T-helper 1 cell treated with Interleukin-12 subunit alpha and Interleukin-12 subunit beta and Interleukin-4 antibody, amounts not matched to agents 30 μg/mL and 1 μg/mL, for 36 hours (primary cell): ENCODE measurements at regions not wholly inside any gene's neighbourhood (a gene's known extent, or its start where the extent isn't known, plus 50 kb on each side); places are given as distances from the start of the nearest gene placed in this dataset.

Experiments used
- H3K27ac Mint-ChIP-seq: one replicate; pipeline ENCODE4 v1.8.0; 2021; ENCODE audit warnings: mild to moderate bottlenecking, mixed read lengths
- H3K27me3 Mint-ChIP-seq: one replicate; pipeline ENCODE4 v1.8.0; 2021; ENCODE audit warnings: low read depth, mixed read lengths
- H3K36me3 Mint-ChIP-seq: one replicate; pipeline ENCODE4 v1.8.0; 2021; ENCODE audit warnings: low read depth, mixed read lengths
- H3K4me1 Mint-ChIP-seq: one replicate; pipeline ENCODE4 v1.8.0; 2021; ENCODE audit warnings: low read depth, mixed read lengths
- H3K4me3 Mint-ChIP-seq: one replicate; pipeline ENCODE4 v1.8.0; 2021; ENCODE audit warnings: mild to moderate bottlenecking, moderate library complexity, mixed read lengths
- H3K9me3 Mint-ChIP-seq: one replicate; pipeline ENCODE4 v1.8.0; 2021; ENCODE audit warnings: mixed read lengths

DNA sequence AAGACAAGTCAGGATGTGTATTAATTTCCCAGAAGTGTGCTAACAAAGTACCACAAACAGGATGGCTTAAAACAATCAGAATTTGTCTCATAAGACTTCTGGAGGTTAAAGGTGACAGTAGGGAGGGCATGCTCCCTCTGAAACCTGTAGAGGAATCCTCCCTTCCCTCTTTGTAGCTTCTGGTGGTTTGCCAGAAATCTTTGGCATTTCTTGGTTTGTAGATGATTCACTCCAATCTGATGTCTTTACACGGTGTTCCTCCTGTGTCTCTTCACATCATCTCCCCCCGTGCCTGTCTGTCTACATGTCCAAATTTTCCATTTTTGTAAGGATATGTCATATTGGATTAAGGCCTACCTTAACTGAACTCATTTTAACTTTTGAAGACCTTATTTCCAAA, 471.5 kb downstream of the ZNF608 start:
- no peaks in the 10 kb centered on the region for H3K36me3 Mint-ChIP-seq
- H3K4me3 Mint-ChIP-seq = no peak overlapping the region
- H3K27ac Mint-ChIP-seq = no peak overlapping the region

DNA sequence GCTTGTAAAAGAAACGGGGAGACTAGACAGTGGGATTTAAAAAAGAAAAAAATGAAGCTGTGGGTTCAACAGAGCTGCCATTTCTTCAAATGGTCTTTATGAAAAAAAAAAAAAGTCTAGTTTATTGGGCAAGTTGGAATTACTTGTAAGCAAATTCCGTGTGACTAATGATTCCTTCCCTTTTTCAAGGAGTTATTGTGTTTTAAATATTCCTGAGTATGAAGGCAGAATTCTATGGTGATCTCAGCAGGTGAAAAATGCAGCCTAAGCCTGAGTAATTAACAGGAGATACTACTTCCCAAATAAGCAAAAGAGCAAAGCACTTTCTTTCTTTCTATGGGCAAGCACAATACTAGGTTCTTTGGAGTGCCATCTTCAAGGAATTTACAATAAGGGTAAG, 481.9 kb downstream of the ZNF608 start:
- no peaks in the 10 kb centered on the region for H3K9me3 Mint-ChIP-seq
- no peaks in the 10 kb centered on the region for H3K36me3 Mint-ChIP-seq
- no peaks in the 10 kb centered on the region for H3K27me3 Mint-ChIP-seq
- no peak overlapping the region for H3K4me3 Mint-ChIP-seq
- no peak overlapping the region for H3K27ac Mint-ChIP-seq
- no peaks in the 10 kb centered on the region for H3K4me1 Mint-ChIP-seq

More for the DNA sequence above, 471.5 kb downstream of the ZNF608 start:
- no peaks in the 10 kb centered on the region for H3K4me1 Mint-ChIP-seq
- H3K27me3 Mint-ChIP-seq = no peaks in the 10 kb centered on the region
- no peaks in the 10 kb centered on the region for H3K9me3 Mint-ChIP-seq

DNA sequence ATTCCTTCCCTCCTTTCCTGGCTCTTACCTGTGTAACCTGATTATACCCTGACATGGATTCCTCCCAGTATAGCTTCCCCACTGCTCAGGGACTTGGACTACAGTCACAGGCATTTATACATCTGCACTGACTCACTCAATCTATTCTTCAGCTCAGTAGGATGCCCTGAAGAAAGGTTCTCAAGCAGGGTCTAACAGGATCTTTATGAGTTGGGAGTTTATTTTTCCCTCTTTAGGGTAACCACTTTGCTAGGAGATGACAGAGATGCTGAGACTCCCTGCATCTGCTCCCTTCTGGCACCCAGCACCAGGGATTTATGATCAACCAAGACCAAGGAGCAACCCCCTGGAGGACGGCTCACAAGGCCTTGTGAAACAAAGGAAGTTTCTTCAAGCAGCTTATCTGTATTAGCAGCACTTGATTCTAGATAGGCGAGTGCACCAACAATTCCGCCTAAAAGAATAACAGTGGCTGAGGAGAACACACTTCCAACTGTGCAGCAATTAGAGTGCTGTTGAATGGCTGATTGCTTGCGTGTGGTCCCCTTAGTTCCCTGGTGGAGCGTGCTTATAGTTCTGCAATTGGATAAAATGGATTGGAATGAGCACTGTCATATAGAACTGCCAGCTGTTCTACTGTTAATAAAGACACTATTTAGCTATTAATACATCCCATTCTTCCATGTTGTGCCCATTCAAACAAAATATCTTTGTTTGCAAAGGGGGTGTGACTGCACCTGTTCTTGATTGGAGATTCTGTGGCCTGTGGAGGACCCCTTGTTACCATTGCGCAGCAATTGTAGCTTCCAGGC, 482.6 kb downstream of the ZNF608 start:
- no peaks in the 10 kb centered on the region for H3K9me3 Mint-ChIP-seq

DNA sequence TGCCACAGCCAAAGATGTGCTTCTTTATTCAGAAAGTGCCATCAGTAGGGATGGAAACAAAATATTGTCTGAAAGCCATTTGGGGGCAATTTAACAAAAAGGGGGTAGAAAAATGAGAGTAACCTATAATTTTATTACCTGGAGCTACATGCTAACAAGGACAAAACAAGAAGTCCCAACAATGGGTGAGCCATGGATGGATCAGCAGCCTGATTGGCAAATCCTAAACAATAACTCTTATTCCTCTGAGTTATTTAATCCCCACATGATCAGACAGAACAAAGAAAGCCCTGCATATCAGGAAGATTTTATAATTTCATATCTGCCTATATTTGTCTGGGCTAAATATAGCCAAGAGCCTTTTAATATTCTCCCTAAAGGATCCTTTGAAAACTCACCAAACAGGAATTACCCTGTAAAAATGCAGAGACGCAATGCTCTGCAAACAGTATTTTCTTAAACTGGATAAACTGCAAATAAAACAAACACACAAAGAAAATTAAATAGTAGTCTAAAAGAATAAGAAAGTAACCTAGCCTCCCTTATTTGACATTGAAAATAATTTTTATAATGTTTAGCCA, 483.4 kb downstream of the ZNF608 start:
- Mint-ChIP-seq H3K27me3 (no peaks in the 10 kb centered on the region), H3K9me3 (no peaks in the 10 kb centered on the region), H3K27ac (no peak overlapping the region), H3K4me1 (no peaks in the 10 kb centered on the region), H3K36me3 (no peaks in the 10 kb centered on the region), H3K4me3 (no peak overlapping the region)

More for the DNA sequence above, 482.6 kb downstream of the ZNF608 start:
- Mint-ChIP-seq H3K4me3 (no peak overlapping the region), H3K27me3 (no peaks in the 10 kb centered on the region), H3K4me1 (no peaks in the 10 kb centered on the region), H3K27ac (no peak overlapping the region), H3K36me3 (no peaks in the 10 kb centered on the region)

DNA sequence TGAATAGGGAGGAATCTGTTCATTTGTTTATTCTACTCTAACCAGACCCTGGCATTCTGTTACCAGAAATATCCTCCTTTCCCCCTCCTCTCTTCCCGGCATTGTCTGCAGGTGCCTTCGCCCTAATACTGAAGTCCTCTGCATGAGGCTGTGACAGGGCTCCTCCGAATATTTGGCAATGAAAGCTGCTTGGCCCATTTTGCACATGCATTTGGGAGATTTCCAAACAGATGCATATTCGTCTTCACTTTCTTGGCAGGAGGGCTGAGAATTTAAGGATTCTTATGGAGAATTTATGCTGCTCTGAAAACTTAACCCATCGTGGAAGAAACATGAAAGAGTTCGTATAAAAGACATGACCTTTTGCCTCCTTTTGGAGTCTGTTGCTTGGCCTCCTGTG, 484.0 kb downstream of the ZNF608 start:
- H3K36me3 Mint-ChIP-seq = no peaks in the 10 kb centered on the region
- H3K27ac Mint-ChIP-seq = no peak overlapping the region
- no peaks in the 10 kb centered on the region for H3K9me3 Mint-ChIP-seq
- no peak overlapping the region for H3K4me3 Mint-ChIP-seq
- no peaks in the 10 kb centered on the region for H3K4me1 Mint-ChIP-seq
- H3K27me3 Mint-ChIP-seq = no peaks in the 10 kb centered on the region

DNA sequence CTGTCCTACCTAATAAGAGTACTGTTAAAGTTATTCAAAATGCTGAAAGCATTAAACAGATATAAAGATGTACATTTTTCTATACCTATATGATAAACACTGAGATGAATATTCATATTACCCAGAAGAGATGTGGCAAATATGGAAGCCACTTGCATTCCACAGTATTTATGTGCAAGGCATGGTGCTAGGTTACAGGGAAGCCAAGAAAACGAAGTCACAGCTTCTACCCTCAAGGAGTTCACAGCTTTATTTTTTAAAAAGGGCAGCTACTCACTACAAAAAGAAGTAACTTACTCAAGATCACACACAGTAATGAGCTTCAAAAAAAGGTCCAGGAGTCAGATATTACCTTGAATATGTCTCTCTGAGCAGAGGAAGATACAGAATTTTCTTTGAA, 484.6 kb downstream of the ZNF608 start:
- H3K27me3 Mint-ChIP-seq = no peaks in the 10 kb centered on the region
- no peak overlapping the region for H3K4me3 Mint-ChIP-seq
- H3K27ac Mint-ChIP-seq = no peak overlapping the region
- no peaks in the 10 kb centered on the region for H3K4me1 Mint-ChIP-seq
- no peaks in the 10 kb centered on the region for H3K36me3 Mint-ChIP-seq
- H3K9me3 Mint-ChIP-seq = no peaks in the 10 kb centered on the region

DNA sequence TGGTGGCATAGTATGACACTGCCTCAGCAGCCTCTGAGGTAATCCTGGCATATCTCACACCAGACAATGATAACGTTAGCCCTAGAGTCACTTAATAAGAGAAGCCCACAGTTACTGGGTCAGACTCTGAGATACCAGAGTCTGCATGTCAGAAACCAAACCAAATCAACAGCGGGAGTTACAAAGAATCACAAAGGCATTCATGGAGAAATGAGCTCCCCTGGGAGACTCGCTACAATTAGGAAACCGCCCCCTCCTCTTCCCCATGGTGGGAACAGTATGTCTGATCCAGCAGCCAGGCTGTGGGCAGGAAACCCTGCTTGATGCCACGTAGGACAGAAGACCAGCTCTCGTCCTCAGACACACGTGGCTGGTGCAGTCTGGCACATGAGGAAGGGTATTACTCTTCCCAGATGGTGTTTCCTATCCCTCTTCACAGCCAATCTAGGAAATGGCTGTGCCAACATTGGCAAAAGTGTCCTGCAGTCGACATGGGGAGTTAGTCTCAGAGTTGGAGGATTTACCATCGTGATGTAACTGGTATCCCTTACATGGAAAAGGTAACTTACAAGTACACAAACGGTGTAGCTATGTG, 485.4 kb downstream of the ZNF608 start:
- Mint-ChIP-seq H3K36me3 (no peaks in the 10 kb centered on the region), H3K4me1 (no peaks in the 10 kb centered on the region), H3K27ac (no peak overlapping the region), H3K27me3 (no peaks in the 10 kb centered on the region), H3K9me3 (no peaks in the 10 kb centered on the region), H3K4me3 (no peak overlapping the region)

DNA sequence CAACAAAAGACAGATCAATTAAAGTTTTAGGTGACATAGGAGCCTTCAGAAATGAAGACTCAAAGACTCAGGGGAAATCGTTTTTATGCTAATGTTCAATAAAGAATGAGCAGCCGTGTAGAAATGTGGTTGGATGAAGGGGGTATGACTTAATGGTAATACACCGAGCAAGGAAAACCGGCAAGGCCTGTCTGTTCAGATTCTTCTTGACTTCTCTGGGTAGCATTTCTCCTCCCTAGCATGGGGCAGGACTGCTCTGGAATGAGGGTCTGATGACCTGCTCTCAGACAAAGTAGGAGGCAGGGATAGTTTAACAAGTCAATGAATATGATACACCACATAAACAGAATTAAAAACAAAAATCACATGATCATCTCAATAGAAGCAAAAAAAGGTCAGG, 487.4 kb downstream of the ZNF608 start:
- Mint-ChIP-seq H3K4me3 (no peak overlapping the region), H3K36me3 (no peaks in the 10 kb centered on the region), H3K4me1 (no peaks in the 10 kb centered on the region), H3K27ac (no peak overlapping the region), H3K27me3 (no peaks in the 10 kb centered on the region), H3K9me3 (no peaks in the 10 kb centered on the region)

DNA sequence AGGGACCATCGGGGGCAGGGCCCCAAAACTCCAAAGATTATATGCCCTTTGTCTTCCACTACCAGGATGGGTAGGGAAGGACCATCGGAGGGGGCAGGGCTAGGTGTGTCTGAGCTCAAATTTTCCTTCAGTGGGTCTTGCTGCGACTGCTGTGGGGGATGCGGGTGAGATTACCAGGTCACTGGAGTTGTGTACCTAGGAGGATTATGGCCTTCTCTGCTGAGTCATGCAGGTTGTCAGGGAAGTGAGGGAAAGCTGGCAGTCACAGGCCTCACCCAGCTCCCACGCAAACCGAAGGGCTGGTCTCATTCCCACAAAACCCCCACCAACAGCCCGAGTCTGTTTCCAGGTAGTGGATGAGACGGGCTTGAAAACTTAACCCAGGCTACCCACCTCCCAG, 489.4 kb downstream of the ZNF608 start:
- H3K36me3 Mint-ChIP-seq = no peaks in the 10 kb centered on the region
- no peak overlapping the region for H3K27ac Mint-ChIP-seq
- no peak overlapping the region for H3K4me3 Mint-ChIP-seq
- no peaks in the 10 kb centered on the region for H3K4me1 Mint-ChIP-seq
- H3K9me3 Mint-ChIP-seq = no peaks in the 10 kb centered on the region
- H3K27me3 Mint-ChIP-seq = no peaks in the 10 kb centered on the region

DNA sequence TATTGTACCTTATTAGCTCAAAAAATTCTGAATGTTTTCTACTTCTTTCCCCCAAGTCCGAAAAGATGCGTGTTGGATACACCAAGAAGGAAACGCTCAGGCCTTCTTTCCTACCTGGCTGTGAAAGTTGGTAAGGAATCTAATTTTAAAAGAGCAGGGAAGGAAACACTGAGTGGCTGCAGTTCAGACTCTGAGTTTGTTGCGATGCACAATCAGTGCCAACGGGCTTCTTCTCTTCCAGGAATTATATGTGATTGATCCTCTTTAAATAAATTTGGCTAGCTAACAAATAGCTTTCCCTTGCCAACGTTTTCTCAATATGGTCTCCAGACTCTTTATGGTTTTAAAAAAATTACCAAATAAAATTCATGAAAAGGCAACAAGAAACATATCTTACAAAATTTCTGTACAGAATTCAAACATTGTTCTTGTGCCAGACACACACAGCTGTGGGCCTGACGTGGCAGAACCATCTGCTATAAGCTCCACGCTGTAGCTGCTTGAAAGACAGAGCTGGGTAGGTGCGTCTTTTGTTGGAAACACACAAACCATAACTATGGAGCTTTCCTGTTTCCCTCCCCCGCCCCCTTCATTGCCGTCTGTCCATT, 493.1 kb downstream of the ZNF608 start:
- no peak overlapping the region for H3K27ac Mint-ChIP-seq
- H3K4me1 Mint-ChIP-seq = no peaks in the 10 kb centered on the region
- no peak overlapping the region for H3K4me3 Mint-ChIP-seq
- H3K36me3 Mint-ChIP-seq = no peaks in the 10 kb centered on the region
- H3K27me3 Mint-ChIP-seq = no peaks in the 10 kb centered on the region
- no peaks in the 10 kb centered on the region for H3K9me3 Mint-ChIP-seq

DNA sequence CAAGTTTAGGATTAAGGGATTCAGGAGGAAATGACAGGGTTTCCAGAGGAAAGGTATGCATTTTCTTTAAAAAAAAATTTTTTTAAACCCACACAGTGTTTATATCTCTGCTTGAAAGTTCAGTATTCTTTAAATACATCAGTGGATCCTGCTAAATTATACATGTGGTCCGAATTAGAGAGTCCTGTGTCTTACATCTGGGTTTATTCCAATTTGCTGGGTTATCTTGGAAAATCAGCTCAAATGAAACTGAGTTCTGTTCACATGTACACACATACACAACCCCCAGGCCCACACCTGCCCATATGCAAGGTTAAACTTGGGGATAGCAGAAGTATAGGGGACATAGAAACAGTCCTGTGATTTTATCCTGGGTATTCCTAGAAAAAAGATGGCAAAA, 493.7 kb downstream of the ZNF608 start:
- Mint-ChIP-seq H3K4me3 (no peak overlapping the region), H3K27me3 (no peaks in the 10 kb centered on the region), H3K9me3 (no peaks in the 10 kb centered on the region), H3K4me1 (no peaks in the 10 kb centered on the region), H3K27ac (no peak overlapping the region), H3K36me3 (no peaks in the 10 kb centered on the region)

DNA sequence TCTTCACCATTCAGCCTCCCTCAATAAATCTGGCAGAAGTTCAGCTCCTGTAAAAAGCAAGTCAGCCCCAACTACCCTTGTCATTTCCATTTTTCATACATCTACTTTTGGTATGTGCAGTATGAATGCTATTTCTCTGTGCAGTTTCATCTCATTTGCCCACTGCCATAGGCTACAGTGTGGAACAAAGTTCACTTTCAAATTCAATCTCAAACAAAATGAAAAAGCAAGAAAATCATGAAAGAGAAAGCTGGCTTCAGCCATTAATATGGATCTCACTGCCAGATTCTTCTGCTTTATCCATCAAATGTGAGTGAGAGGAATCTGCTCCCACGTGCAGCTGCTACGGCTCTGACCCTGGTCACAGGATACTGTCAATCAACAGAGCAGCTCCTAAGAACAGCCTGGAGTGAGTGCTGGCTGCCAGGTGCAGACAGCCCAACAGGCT, 494.2 kb downstream of the ZNF608 start:
- Mint-ChIP-seq H3K4me1 (no peaks in the 10 kb centered on the region), H3K4me3 (no peak overlapping the region), H3K9me3 (no peaks in the 10 kb centered on the region), H3K27me3 (no peaks in the 10 kb centered on the region), H3K36me3 (no peaks in the 10 kb centered on the region), H3K27ac (no peak overlapping the region)

DNA sequence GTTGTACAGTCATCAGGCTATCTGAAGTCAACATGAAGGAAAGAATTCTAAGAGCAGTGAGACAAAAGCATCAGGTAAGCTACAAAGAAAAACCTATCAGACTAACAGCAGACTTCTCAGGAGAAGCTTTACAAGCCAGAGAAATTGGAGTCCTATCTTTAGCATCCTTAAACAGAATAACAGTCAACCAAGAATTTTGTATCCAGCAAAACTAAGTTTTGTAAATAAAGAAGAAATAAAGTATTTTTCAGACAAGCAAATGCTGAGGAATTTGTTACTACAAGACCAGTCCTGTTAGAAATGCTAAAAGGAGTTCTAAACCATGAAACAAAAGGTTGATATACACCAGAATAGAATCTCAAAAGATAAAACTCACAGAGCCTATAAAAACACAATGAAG, 501.2 kb downstream of the ZNF608 start:
- Mint-ChIP-seq H3K4me1 (no peaks in the 10 kb centered on the region), H3K27me3 (no peaks in the 10 kb centered on the region), H3K27ac (no peak overlapping the region), H3K4me3 (no peak overlapping the region), H3K36me3 (no peaks in the 10 kb centered on the region), H3K9me3 (peaks cover 5% of the 10 kb centered on the region)

DNA sequence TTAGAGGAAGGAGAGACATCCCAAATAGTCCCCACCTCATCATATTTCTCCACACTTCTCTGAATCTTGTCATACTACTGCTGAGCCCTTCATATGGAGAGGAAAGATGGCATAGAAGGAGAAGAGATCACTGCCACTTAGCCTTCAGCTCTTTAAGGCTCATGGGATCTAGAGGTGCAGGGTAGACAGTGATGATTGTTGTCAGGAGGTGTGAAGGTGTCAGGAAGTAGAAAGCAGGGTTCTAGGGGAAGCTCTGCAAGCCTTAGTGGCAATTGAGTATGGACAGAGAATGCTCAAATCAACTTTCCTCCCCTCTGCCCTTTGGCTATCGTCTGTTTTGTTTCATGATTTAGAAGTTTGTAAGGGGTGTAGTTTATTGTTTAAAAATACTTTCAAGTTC, 505.7 kb downstream of the ZNF608 start:
- H3K4me3 Mint-ChIP-seq = no peak overlapping the region
- peaks cover 5% of the 10 kb centered on the region for H3K9me3 Mint-ChIP-seq
- no peaks in the 10 kb centered on the region for H3K36me3 Mint-ChIP-seq
- H3K27ac Mint-ChIP-seq = no peak overlapping the region
- no peaks in the 10 kb centered on the region for H3K4me1 Mint-ChIP-seq
- H3K27me3 Mint-ChIP-seq = no peaks in the 10 kb centered on the region

DNA sequence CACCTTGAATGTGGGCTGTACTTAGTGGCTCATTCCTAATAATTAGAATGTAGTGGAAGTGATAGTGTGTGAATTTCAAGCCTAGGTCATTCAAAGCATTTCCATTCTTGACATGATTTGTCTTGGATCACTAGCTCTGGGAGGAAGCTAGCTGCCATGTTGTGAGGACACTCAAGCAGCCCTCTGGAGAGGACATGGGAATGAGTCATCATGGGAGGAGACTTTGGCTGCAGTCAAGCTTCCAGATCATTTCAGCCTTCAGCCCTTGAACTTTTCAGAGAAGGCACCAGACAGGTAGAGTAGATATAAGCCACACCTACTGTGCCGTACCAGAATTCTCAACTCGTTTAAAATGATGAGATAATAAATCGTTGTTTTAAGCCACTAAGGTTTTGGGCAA, 506.9 kb downstream of the ZNF608 start:
- H3K4me1 Mint-ChIP-seq = no peaks in the 10 kb centered on the region
- no peaks in the 10 kb centered on the region for H3K36me3 Mint-ChIP-seq
- no peak overlapping the region for H3K27ac Mint-ChIP-seq
- no peaks in the 10 kb centered on the region for H3K27me3 Mint-ChIP-seq
- peaks cover 5% of the 10 kb centered on the region for H3K9me3 Mint-ChIP-seq
- H3K4me3 Mint-ChIP-seq = no peak overlapping the region
